ENCODE measurements at regions not wholly inside any gene's neighbourhood (a gene's known extent, or its start where the extent isn't known, plus 50 kb on each side); places are given as distances from the start of the nearest gene placed in this dataset.

DNA sequence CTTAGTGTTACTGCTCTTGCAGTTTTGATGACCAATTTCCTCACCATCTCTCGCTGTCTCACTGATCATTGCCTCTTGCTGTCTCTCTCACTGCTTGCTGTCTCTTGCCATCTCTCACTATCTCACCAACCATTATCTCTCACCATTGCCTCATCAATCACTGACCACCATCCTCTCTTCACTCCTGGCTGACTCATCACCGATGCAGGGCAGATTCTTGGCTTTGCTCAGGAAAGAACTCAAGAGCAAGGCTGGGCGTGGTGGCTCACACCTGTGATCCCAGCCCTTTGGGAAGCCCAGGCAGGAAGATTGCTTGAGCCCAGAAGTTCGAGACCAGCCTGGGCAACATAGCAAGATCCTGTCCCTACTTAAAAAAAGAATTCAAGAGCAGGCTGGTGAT, 66.3 kb upstream of the SYN3 start:
- no peak for TF ChIP-seq POLR2A (IDR thresholded peaks at IDR 0.05; ENCODE audit: low read depth)
- TF ChIP-seq CTCF (IDR thresholded peaks at IDR 0.05) = no peak
- TF ChIP-seq POLR2AphosphoS5 (IDR thresholded peaks at IDR 0.05) = no peak
- no peak for TF ChIP-seq EP300 (IDR thresholded peaks at IDR 0.05)
